SKM-1 (cell line): ENCODE measurements at regions not wholly inside any gene's neighbourhood (a gene's known extent, or its start where the extent isn't known, plus 50 kb on each side); places are given as distances from the start of the nearest gene placed in this dataset.

Source experiments
- DNase-seq: peaks from one replicate; lab custom pipeline; 2025; ENCODE audit not compliant: unreplicated experiment; lab: John Stamatoyannopoulos, UW

DNA sequence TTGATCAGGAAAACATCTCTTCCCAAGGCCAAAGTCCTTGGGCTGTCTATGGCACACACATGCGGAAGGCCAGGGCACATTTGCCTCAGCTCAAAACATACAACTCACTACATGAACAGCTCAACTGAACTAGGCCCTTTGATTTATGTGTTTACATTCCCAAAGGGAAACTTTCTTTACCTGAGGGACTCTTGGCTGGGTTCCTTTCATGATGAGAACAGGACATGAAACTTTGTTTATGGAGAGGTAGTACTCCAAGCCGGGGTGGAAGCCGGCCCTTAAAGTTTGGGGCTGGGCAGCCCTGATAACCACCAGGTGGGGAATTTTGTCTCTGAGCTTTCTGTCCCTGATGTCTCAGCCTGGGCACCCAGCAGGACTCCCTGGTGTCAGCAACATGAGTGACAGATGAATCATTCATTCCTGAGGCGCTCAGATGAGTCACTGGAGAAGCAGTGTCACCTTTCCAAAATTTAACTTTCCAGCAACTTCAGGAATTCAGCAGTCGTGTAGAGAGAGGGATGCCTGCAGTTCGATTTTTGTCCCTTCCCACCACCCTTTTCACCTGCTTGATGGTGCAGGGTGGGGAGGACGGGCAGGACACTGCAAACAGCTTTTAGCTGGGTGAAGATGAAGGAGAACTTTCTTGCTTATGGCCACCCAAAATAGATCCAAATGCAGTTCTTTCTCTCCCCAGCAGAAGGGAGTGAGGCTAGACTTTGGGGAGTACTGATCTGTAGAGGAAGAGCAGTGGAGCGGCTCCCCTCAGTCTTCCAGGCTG, 331.6 kb downstream of the DYSF start:
- DNase-seq = no peak

DNA sequence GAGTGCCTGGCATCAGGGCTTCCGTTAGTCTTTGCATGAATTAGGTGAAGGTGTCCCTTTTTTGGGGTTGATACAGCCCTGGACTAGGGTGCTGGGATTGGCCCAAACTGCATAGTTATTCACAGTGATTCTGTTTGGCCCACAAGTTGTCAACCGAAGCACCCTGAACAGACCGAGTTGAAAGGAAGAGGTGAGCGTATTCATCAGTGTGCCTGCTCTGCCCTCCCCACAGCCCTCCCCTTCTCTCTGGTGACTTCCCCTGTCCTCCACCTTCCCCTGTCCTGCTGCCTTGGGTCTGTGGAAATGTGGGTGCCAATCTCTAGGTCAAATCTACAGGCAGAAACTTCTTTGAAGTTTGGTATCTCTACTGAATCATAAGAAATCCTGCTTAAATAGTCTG, 330.5 kb downstream of the DYSF start:
- DNase-seq = no peak

DNA sequence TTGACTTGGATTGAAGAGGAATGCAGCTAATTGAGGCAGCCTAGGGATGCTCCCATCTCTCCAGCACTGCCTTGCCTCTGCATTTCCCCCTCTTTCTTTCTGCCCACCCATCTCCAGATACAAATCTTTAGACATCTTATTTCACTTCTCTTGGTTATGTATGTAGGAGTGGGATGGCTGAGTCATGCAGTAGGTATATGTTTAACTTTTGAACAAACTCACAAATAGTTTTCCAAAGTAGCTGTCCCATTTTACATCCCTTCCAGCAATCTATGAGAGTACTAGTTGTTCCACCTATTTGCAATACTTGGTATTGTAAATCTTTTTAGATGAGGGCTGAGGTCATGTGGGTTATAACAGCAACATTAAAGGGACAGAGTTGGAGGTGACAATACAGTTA, 329.9 kb downstream of the DYSF start:
- DNase-seq = no peak

DNA sequence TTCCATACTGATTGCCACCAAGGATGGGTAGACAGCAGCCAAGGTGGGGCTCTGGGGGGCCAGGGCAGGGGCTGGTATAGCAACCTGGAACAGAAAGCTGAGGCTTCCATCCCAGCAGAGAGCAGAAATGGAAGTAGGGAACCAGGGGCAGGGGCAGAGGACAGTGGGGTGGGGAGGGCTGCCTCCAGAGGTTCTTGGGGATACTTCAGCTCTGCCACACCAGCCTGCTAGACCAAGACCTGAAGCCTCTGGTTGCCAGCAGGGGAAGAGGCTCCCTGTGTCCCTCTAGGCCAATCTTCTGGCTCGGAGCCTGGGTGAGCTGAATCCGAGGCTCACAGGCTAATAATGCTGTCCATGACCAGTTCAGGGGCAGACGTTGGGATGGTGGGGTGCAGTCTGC, 329.0 kb downstream of the DYSF start:
- no peak for DNase-seq

DNA sequence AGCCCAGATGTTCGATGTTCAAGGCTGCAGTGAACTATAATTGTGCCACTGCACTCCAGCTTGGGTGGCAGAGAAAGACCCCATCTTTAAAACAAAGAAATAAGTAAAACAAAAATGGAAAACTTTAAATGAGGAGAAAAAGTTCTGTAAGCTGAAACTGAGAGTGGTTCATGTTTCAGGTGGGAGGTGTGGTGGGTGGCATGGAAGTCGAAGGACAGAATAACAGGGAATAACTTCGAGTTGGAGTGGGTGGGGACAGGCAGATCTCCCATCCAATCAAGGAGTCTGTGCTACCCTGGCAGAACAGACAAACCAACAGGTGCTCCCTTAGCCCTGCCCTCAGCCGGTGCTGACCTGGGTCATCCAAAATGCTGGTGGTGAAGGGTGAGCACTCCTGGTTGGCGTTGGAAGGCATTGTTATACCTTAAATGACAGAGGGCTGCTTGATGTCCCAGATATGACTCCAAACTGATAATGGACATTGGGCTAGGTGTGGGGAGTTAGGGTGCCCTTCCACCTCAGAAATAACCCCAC, 328.4 kb downstream of the DYSF start:
- no peak for DNase-seq

DNA sequence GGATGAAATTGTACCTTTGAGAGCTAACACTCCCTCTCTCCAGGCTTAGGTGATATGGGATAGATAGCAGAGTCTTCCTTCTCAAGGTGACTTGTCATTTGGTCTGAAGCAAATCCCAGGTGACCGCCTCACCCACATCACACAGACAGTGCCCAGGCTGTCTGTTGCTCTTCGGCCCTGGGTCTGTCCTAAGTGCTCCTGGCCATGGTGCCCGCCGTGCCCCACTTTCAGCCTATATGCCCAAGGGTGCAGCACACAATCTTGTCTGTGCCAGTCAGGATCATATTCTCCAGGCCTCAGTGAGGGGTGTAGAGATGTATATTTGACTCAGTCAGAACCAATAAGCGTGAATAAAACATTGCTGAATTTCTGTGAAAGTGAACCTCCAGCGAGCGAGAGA, 326.8 kb downstream of the DYSF start:
- DNase-seq = no peak

DNA sequence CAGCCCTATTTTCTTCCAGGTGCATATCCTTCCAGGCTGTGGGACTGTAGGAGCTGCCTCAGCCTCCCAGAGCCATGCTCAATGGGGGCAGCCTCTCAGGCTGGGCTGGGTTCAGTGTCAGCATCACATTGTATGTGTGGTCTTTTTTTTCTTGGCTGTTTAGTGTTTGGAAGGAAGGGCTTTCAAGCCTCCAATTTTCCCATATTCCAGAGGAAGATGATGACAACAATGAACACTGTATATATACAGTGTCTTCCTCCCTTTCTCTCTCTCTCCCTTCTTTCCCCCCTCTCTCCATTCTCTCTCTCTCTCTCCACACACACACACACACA, 326.4 kb downstream of the DYSF start:
- DNase-seq = no peak

DNA sequence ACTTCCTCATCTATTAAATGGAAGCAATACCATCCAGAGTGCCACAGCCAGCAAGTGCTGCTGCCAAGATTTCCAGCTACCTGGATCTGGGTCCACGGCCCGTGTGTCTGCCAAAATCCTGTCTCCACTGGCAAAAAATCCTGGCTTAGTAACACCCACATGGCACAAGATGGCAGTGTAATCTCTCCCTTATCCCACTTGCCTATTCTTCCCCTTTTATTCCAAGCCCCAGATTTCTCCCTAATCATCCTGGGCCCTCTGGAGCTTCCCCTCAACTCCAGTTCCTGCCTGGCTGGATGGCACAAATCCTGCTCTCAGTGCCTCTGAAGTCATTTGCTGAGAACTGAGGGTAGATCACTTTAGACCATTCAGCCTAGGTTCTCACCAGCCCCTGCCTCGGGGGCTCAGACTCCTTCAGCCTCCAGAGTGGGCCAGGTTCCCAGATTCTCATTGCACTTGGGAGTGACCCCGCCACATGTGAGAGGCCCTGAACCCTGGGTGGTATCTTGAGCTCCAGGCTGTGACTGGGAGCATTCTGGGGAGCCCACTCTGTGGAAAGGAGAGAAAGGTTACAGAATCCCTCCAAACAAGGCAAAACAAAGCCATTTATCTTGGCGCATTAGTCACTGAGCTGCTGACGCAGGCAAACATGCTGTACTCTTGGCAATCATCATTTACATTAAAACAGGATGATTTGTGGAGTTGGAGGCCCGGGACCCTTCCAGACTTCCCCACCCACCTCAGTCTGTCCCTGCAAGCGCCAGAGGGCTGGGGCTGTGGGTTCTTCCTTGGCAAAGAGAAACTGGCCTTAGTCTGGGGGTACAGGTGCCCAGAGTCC, 325.8 kb downstream of the DYSF start:
- DNase-seq = no peak

DNA sequence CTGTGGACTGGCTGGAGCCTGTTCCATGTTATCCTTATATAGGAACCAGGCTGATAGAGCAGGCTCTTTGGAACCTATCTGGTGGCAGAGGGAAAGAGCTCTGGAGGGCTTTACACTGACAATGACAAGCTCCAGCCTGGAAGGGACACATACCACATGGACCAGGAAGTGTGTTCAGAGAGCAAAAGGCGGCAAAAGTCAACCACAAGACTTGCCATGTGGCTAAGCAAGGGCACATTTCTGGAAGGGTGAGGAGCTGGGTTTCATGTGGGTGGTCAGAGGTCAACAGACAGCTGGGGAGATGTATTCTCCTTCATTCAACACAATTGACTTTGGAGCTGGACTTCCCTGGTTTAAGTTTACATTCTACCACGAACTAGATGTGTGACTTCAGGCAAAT, 325.2 kb downstream of the DYSF start:
- DNase-seq = no peak

DNA sequence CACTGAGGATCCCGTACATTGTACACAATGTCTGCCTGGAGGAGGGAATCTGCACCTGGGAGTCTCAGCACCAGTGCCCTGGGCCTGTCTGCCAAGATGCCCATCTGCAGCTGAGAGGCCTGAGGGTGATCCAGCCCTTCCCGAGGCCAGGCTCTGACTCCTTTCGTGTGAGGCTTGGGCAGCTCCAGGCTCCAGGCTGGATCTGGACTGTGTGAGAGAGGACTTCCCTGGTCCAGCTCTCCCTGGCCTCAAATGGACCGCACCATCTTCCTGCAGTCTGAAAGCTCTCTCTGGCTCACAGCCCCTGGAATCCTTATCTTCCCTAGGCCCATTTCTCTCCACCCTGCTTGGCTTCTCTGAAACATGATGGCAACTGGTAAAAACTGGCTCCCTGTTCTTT, 324.6 kb downstream of the DYSF start:
- no peak for DNase-seq

DNA sequence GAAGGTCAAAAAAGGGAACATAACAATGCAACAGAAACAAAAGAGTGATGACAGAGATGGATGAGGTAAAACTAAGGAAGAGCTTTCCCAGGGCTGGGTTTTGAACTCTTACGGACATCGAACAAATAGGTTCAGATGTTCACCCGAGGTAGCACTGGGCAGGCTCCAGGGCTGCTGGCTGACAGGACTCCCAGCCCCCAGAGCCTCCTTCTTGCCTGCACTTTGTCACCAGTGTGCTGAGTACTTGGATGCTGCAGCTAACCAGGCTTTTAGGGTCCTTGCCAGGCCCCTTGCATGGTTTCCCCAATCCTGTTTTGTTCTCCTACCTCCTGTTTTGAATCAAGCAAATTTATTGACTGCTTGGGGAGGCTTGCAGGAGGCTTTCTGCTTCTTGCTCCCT, 322.9 kb downstream of the DYSF start:
- no peak for DNase-seq

DNA sequence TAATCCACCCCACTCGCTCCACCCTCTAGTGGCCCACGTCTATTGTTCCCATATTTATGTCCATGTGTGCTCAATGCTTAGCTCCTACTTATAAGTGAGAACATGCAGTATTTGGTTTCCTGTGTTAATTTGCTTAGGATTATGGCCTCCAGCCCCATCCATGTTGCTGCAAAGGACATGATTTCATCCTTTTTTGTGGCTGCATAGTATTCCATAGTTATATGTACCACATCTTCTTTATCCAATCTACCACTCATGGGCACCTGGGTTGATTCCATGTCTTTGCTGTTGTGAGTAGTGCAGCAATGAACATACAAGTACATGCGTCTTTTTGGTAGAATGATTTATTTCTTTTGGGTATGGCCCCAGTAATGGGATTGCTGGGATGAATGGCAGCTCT, 319.9 kb downstream of the DYSF start:
- no peak for DNase-seq

DNA sequence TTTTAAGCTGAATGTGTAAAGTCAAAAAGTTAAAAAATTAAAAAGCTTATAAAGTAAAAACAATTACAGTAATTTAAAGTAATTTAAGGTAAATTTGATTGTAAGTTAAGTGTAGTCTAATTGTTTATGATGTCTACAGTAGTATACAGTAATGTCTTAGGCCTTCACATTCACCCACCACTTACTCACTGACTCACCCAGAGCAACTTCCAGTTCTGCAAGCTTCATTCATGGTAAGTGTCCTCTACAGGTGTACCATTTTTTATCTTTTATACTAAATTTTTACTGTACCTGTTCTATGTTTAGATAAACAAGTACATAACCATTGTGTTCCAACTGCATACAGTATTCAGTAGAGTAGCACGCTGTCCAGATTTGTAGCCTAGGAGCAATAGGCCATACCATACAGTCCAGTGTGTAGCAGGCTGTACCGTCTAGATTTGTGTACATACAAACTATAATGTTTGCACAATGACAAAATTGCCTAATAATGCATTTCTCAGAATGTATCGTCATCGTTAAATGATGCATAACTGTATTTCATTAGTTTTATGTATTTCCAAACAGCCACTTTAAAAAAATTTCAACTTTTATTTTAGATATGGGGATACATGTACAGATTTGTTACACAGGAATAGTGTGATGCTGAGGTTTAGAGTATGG, 319.3 kb downstream of the DYSF start:
- no peak for DNase-seq

DNA sequence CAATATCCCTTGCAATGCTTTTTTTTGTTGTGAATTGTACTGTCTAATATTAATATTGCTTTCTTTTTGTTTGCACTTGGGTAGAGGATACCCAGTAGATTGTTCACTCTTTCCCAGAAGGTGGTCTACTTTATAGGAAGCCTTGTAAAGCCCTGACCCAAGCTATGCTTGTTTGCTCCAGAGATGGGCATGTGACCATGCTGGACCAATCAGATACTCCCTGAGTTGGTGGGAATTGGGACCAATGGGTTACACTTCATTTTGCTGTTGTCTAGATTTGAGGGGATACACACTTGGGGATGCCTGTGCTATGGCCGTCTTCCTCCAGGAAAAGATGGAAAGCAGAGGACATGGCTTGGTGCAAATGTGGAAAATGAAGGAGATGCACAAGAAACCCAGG, 314.3 kb downstream of the DYSF start:
- DNase-seq = no peak

DNA sequence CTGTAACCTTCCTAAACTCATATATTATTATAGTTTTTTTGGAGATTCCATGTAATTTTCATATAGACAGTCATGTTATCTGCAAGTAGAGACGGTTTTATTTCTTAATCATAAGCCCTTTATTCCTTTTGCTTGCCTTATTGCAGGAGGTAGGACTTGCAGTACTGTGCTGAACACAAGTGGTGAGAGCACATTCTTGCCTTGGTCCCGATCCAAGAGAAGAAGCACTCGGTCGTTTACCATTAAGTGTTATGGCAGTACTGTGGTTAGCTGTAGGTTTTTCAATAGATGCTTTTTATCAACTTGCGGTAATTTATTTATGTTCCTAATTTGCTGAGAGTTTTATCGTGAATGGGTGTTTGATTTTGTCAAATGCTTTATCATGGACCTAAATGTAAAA, 305.7 kb downstream of the DYSF start:
- no peak for DNase-seq

DNA sequence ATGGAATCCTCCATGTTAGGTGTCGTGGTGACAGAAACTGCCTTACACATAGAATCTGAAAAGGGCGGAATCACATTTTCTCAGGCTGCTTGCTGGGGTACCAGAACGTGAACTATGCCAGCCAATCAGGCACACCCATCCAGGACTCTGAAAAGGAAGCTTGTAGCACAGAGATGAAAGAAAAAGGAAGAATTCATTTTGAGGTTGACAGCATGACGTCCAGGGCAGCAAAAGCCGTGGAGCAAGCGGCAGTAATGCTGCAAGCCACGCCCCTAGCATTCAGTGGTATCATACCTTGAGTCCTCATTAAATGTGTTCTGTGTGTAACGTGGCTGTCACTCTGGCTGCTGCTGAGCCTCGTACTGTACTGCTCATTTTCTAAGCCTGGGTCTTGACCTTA, 304.0 kb downstream of the DYSF start:
- no peak for DNase-seq

DNA sequence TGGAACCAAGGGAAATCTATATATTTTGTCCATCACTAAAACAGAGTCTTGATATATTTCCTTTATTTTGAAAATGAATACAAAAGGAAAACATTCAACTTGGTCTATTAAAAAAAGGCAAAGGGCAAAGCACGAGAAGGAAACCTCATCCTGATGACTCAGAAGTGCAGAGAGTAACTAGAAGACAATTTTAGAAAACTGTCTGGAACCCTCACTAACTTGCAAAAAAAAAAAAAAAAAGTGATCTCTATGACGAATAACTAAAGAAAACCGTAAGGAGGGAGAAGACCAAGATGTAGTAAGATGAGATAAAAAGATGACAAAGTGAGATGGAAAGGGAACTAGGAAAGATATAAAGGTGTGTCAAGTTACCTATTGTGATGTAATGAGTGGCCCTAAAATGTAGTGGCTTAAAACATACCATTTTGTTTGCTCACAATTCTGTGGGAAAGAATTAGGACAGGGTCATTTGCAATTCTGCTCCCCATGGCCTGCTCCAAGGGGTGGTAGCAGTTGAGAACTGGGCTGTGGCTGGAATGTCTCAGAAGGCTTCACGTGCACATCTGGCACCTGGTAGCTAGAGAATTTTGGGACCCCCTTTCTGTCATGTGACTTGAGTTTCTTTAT, 303.0 kb downstream of the DYSF start:
- DNase-seq = no peak

DNA sequence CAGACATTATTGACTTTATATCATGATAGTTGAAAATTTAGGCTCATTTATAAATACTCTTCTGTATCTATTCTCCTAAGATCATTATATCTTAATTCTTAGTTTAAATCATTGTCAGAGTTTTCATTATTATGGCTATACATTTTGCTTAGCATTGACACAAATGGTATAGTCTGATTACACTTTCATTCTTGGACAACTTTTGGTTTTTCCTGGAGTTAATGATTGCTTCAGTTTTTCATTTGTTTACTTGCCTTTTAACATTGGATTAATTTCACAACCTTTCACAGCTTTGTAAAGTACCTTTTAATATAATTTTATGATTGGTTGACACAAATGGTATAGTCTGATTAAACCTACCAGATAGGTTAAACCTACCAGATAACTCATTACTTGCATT, 298.2 kb downstream of the DYSF start:
- no peak for DNase-seq

DNA sequence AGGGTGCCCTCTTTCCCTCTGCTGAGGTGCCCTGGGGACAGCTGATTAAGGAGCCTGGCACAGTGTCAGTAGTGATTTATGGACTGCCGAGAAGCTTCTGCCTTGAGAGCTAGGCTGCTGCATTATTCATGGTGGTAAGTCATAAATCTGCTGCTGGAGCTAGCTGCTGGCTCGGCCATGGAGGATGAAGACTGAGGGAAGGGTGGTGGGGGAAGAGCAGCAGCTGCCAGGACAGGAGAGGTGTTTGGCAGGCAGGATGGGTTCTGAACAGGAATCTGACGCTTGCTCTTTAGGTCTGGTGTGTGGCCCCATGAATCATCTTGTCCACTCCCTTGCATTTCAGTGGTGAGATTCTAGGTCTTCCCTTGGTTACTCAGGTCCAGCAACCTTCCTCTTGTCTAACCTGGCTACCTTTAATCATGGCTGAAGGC, 296.3 kb downstream of the DYSF start:
- DNase-seq = no peak

DNA sequence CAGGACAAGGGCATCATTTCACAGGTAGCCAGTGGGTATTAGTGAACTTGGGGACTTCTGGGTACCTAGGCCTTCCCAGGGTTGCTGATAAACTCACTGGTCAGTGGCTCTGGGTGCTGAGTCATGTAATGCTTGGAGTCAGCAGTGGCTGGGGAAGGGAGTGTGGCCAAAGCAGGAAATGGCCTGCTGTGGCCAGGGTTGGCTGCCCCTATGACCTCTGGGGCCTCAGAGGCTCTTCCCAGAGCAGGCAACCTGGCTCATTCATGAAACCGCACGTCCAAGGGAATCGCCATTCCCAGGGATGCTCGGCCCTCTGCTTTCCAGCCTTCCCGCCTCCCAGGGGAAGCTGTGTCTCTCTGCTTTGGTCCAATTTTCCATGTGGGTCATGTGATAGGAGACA, 294.9 kb downstream of the DYSF start:
- DNase-seq = no peak

DNA sequence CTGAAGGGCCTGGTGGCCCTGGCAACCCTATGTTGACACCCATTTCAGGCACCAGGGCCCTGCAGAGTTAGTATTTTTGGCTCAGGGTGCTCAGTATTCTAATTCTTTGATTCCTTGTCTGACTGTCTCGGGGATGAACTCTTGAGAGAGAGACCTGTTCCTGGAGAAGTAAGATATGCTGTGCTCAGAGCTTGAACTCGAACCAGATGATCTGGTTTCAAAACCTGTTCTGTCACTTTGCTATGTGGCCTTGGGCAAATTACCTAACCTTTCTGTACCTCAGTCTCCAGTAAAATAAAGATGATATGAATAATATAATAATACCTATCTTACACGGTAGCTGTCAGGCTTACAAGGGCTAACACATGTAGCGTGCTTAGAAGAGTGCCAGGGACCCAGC, 294.2 kb downstream of the DYSF start:
- DNase-seq = no peak
